GM12878 (cell line): ENCODE measurements at regions not wholly inside any gene's neighbourhood (a gene's known extent, or its start where the extent isn't known, plus 50 kb on each side); places are given as distances from the start of the nearest gene placed in this dataset.

Experiments used
- CHD1 ChIP-seq: IDR thresholded peaks from 2 replicates; pipeline ENCODE4 v1.6.1; 2012; ENCODE audit warnings: low read depth, low read length, improper control_type of control experiment
- NFYB ChIP-seq: IDR thresholded peaks from 2 replicates; pipeline ENCODE4 v1.6.1; 2011; ENCODE audit warnings: low read depth, mild to moderate bottlenecking, low read length, improper control_type of control experiment, moderate library complexity; ENCODE audit not compliant: insufficient read depth
- SIN3A ChIP-seq: IDR thresholded peaks from 2 replicates; pipeline ENCODE4 v1.6.1; 2012; ENCODE audit warnings: low read depth, low read length, improper control_type of control experiment
- YY1 ChIP-seq: IDR thresholded peaks from 2 replicates; pipeline ENCODE4 v1.6.1; 2011; ENCODE audit warnings: low read depth, mild to moderate bottlenecking, low read length
- TF ChIP-seq, protein P1 (sequence below): fragments of 450-650 bp; IDR thresholded peaks from 2 replicates; pipeline ENCODE4 v1.6.1; 2016; ENCODE audit warnings: mild to moderate bottlenecking, moderate library complexity, borderline replicate concordance
- TF ChIP-seq, protein P2 (sequence below), 3 experiments: IDR thresholded peaks in 2 of 3; conservative IDR thresholded peaks in 1 of 3; 2 replicates each; pipeline ENCODE4 v1.5.1; 2011; ENCODE audit warnings: low read depth in 3 of 3, low read length in 3 of 3, mild to moderate bottlenecking in 3 of 3, control low read depth in 2 of 3, moderate library complexity in 2 of 3, inconsistent platforms in 1 of 3, mixed read lengths in 1 of 3; ENCODE audit not compliant: control insufficient read depth in 2 of 3, insufficient read depth in 1 of 3; ENCODE audit errors: extremely low read depth in 1 of 3

DNA sequence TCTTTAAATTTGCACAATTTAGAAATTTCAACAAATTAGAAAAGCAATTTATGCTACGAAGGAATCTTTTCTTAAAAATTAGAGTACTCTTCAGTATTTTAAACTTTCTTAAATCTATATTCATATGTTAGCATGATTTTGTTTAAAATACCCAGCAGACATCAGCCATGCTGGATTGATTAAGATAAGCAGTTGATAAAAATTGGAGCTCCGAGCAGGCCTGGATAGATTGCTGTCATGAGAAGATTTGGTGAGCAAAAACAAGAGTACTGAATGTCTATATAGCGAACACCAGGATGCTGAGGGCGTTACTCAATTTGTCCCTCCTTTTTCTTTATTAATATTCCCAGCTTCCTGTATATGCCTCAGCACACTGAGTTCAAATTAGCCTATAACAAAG is 108.4 kb upstream of the SLC35B3 start:
- TF ChIP-seq YY1 (no peak), CHD1 (no peak), NFYB (no peak), SIN3A (no peak)
- TF ChIP-seq, protein P1, sequence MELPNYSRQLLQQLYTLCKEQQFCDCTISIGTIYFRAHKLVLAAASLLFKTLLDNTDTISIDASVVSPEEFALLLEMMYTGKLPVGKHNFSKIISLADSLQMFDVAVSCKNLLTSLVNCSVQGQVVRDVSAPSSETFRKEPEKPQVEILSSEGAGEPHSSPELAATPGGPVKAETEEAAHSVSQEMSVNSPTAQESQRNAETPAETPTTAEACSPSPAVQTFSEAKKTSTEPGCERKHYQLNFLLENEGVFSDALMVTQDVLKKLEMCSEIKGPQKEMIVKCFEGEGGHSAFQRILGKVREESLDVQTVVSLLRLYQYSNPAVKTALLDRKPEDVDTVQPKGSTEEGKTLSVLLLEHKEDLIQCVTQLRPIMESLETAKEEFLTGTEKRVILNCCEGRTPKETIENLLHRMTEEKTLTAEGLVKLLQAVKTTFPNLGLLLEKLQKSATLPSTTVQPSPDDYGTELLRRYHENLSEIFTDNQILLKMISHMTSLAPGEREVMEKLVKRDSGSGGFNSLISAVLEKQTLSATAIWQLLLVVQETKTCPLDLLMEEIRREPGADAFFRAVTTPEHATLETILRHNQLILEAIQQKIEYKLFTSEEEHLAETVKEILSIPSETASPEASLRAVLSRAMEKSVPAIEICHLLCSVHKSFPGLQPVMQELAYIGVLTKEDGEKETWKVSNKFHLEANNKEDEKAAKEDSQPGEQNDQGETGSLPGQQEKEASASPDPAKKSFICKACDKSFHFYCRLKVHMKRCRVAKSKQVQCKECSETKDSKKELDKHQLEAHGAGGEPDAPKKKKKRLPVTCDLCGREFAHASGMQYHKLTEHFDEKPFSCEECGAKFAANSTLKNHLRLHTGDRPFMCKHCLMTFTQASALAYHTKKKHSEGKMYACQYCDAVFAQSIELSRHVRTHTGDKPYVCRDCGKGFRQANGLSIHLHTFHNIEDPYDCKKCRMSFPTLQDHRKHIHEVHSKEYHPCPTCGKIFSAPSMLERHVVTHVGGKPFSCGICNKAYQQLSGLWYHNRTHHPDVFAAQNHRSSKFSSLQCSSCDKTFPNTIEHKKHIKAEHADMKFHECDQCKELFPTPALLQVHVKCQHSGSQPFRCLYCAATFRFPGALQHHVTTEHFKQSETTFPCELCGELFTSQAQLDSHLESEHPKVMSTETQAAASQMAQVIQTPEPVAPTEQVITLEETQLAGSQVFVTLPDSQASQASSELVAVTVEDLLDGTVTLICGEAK: no peak
- TF ChIP-seq, protein P2, sequence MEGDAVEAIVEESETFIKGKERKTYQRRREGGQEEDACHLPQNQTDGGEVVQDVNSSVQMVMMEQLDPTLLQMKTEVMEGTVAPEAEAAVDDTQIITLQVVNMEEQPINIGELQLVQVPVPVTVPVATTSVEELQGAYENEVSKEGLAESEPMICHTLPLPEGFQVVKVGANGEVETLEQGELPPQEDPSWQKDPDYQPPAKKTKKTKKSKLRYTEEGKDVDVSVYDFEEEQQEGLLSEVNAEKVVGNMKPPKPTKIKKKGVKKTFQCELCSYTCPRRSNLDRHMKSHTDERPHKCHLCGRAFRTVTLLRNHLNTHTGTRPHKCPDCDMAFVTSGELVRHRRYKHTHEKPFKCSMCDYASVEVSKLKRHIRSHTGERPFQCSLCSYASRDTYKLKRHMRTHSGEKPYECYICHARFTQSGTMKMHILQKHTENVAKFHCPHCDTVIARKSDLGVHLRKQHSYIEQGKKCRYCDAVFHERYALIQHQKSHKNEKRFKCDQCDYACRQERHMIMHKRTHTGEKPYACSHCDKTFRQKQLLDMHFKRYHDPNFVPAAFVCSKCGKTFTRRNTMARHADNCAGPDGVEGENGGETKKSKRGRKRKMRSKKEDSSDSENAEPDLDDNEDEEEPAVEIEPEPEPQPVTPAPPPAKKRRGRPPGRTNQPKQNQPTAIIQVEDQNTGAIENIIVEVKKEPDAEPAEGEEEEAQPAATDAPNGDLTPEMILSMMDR (IDR thresholded peaks at IDR 0.05 in 2 of 3, conservative IDR thresholded peaks at IDR 0.05 in 1 of 3; ENCODE audit: control insufficient read depth in 2 of 3, extremely low read depth in 1 of 3, insufficient read depth in 1 of 3, low read depth in 3 of 3, low read length in 3 of 3): no peak
